MM.1S (cell line): ENCODE measurements at regions not wholly inside any gene's neighbourhood (a gene's known extent, or its start where the extent isn't known, plus 50 kb on each side); places are given as distances from the start of the nearest gene placed in this dataset.

Source experiments
- CTCF ChIP-seq: fragments of 300-600 bp; sonication (generic); IDR thresholded peaks from 2 replicates; pipeline ENCODE4 v1.5.1; 2016; ENCODE audit warnings: antibody characterized with exemption, low read length, mixed read lengths
- EZH2 ChIP-seq: fragments of 300-600 bp; sonication (generic); optimal IDR thresholded peaks from 2 replicates; pipeline ENCODE3; 2017; ENCODE audit warnings: low read depth, mild to moderate bottlenecking, antibody characterized with exemption, low read length, mixed read lengths
- EZH2phosphoT487 ChIP-seq: fragments of 300-600 bp; sonication (generic); IDR thresholded peaks from 2 replicates; pipeline ENCODE4 v1.6.1; 2018; ENCODE audit warnings: antibody characterized with exemption, low read length

GRCh38 chr2:134148843-134149472 is 104.9 kb upstream of the MGAT5 start:
- no peak for TF ChIP-seq CTCF
- no peak for TF ChIP-seq EZH2
- TF ChIP-seq EZH2phosphoT487 = no peak
